Adrenal gland (tissue), 9 donors: ENCODE measurements at regions not wholly inside any gene's neighbourhood (a gene's known extent, or its start where the extent isn't known, plus 50 kb on each side); places are given as distances from the start of the nearest gene placed in this dataset.
A peak's percentile ranks its signal among the peaks of the same experiment; 100 is the strongest.

ENCODE experiments used
- DNase-seq, 7 donors: peaks; one replicate each; pipeline ENCODE4 v3.0.0-alpha.2; 2019 to 2020
- H3K27ac ChIP-seq, 5 donors: fragments of 200-600 bp; sonication (generic) in 4 of 5; 1 replicate in 3 of 5; 2 replicates in 2 of 5; pipeline versions ENCODE4 v1.5.1 to v1.8.0; 2016 to 2020; ENCODE audit warnings: mild to moderate bottlenecking in 1 of 5
- H3K27me3 ChIP-seq: fragments of 200-600 bp; 2 replicates; pipeline ENCODE4 v1.8.0; 2021
- H3K36me3 ChIP-seq, 2 donors: fragments of 200-600 bp; replicated peaks in 1 of 2; 1 replicate in 1 of 2; 2 replicates in 1 of 2; pipeline versions ENCODE4 v1.5.1 to v1.8.0; 2018 to 2022
- H3K4me1 ChIP-seq, 2 donors: fragments of 200-600 bp; replicated peaks in 1 of 2; 1 replicate in 1 of 2; 2 replicates in 1 of 2; pipeline versions ENCODE4 v1.5.1 to v1.8.0; 2018 to 2021
- H3K4me3 ChIP-seq, 4 donors: fragments of 200-600 bp; sonication (generic) in 3 of 4; one replicate each; pipeline ENCODE4 v1.5.1; 2016 to 2018
- H3K9me3 ChIP-seq, 3 donors: fragments of 200-600 bp; sonication (generic) in 1 of 3; replicated peaks in 1 of 3; 1 replicate in 2 of 3; 2 replicates in 1 of 3; pipeline versions ENCODE4 v1.5.1 to v1.8.0; 2016 to 2021
- CTCF ChIP-seq, 6 experiments: fragments of 450-650 bp in 4 of 6; fragments of 200-600 bp in 2 of 6; sonication (generic) in 1 of 6; IDR thresholded peaks; 1 replicate in 5 of 6; 2 replicates in 1 of 6; pipeline versions ENCODE4 v1.5.1 to v1.8.0; 2016 to 2021; ENCODE audit warnings: antibody characterized with exemption in 6 of 6, mild to moderate bottlenecking in 2 of 6, moderate library complexity in 1 of 6
- POLR2A ChIP-seq, 2 donors: fragments of 450-650 bp; IDR thresholded peaks; one replicate each; pipeline ENCODE4 v1.6.1; 2017; ENCODE audit warnings: antibody characterized with exemption in 2 of 2, mild to moderate bottlenecking in 2 of 2, moderate library complexity in 1 of 2
- WGBS, 4 donors: extraction: QIAGEN DNeasy Blood & Tissue Kit in 2 of 4; methylation state at CpG; one replicate each; pipeline versions ENCODE4 v1.1.5 to v1.1.7; 2013 to 2017; 5-methylcytosine and 5-hydroxymethylcytosine counted together
- intact Hi-C, 2 donors: fragments of 100-400 bp; cut with DNase I; formaldehyde crosslinking; loops; one replicate each; pipeline versions ENCODE4 v1.14.1 to v1.15.0; 2022 to 2023
- donor health status: healthy with polysubstance abuse.
- donor health status: Bipolar disorder and iron deficiency.
- donor health status: DM: yes; HTN: yes; CAD: no.
- donor health status: DM: no; HTN: no; CAD: no.
- donor health status: DM: no; HTN: no; CAD: no.

- no peaks in the 10 kb centered on the region for H3K27me3 ChIP-seq
- peaks cover 0 to 15% of the 10 kb centered on the region in 2 donors for H3K4me1 ChIP-seq
- H3K4me3 ChIP-seq, result no peak overlapping the region
- H3K36me3 ChIP-seq, result no peaks in the 10 kb centered on the region
- no peaks in the 10 kb centered on the region for H3K9me3 ChIP-seq
- intact Hi-C loops, result no loop called here
- H3K27ac ChIP-seq, result no peak overlapping the region
- TF ChIP-seq POLR2A (IDR thresholded peaks at IDR 0.05), result no peak
- no peak for TF ChIP-seq CTCF (IDR thresholded peaks at IDR 0.05)
- DNase-seq, result no peak
- WGBS, 4 donors, result 71 to 90% (median 83%) methylated on average over 2 of the region's 2 CpGs
Measured at GRCh38 chr5:111931655-111932054, 174.7 kb upstream of the NREP start.

GRCh38 chr5:111930905-111931461 is 174.0 kb upstream of the NREP start:
- H3K4me3 ChIP-seq, result no peak overlapping the region
- H3K9me3 ChIP-seq, result no peaks in the 10 kb centered on the region
- no peaks in the 10 kb centered on the region for H3K36me3 ChIP-seq
- H3K4me1 ChIP-seq, result peaks cover 0 to 15% of the 10 kb centered on the region in 2 donors
- TF ChIP-seq CTCF (IDR thresholded peaks at IDR 0.05), result no peak
- TF ChIP-seq POLR2A (IDR thresholded peaks at IDR 0.05), result no peak
- WGBS, 4 donors, result 82 to 94% (median 86%) methylated on average over 2 of the region's 2 CpGs
- intact Hi-C loops, result no loop called here
- H3K27me3 ChIP-seq, result no peaks in the 10 kb centered on the region
- DNase-seq, result no peak
- no peak overlapping the region for H3K27ac ChIP-seq

- no peak overlapping the region for H3K4me3 ChIP-seq
- H3K27ac ChIP-seq, result no peak overlapping the region
- no peak for DNase-seq
- no peaks in the 10 kb centered on the region for H3K9me3 ChIP-seq
- H3K27me3 ChIP-seq, result no peaks in the 10 kb centered on the region
- intact Hi-C loops, result no loop called here
- WGBS, 4 donors, result 23 to 46% (median 30%) methylated on average over 1 of the region's 1 CpG
- TF ChIP-seq CTCF (IDR thresholded peaks at IDR 0.05), result no peak
- TF ChIP-seq POLR2A (IDR thresholded peaks at IDR 0.05), result no peak
- H3K36me3 ChIP-seq, result no peaks in the 10 kb centered on the region
- peaks cover 0 to 15% of the 10 kb centered on the region in 2 donors for H3K4me1 ChIP-seq
Measured at GRCh38 chr5:111930449-111930848, 173.5 kb upstream of the NREP start.

GRCh38 chr5:111929867-111930266 is 172.9 kb upstream of the NREP start:
- DNase-seq, result peak in 5 of 7 donors; percentile 16 to 68 (median 31)
- H3K4me1 ChIP-seq, result peaks cover 0 to 15% of the 10 kb centered on the region in 2 donors
- H3K36me3 ChIP-seq, result no peaks in the 10 kb centered on the region
- no peak overlapping the region for H3K4me3 ChIP-seq
- intact Hi-C loops, result no loop called here
- TF ChIP-seq CTCF (IDR thresholded peaks at IDR 0.05) (no peak), POLR2A (IDR thresholded peaks at IDR 0.05) (no peak)
- no peaks in the 10 kb centered on the region for H3K9me3 ChIP-seq
- H3K27ac ChIP-seq, result no peak overlapping the region
- 23 to 39% (median 36%) methylated on average over 1 of the region's 1 CpG for WGBS, 4 donors
- H3K27me3 ChIP-seq, result no peaks in the 10 kb centered on the region
